ENCODE measurements at regions not wholly inside any gene's neighbourhood (a gene's known extent, or its start where the extent isn't known, plus 50 kb on each side); places are given as distances from the start of the nearest gene placed in this dataset.

- DNase-seq = no peak
Measured at GRCh38 chr1:38716229-38716628, 143.3 kb downstream of the RRAGC start.

- DNase-seq = no peak
Measured at GRCh38 chr1:38715415-38715814, 144.2 kb downstream of the RRAGC start.

GRCh38 chr1:38712046-38712445, 147.5 kb downstream of the RRAGC start:
- no peak for DNase-seq

GRCh38 chr1:38708701-38709258, 150.8 kb downstream of the RRAGC start:
- no peak for DNase-seq

GRCh38 chr1:38701088-38701487, 158.5 kb downstream of the RRAGC start:
- no peak for DNase-seq

GRCh38 chr1:38700077-38700470, 159.5 kb downstream of the RRAGC start:
- no peak for DNase-seq

- DNase-seq = no peak
Measured at GRCh38 chr1:38699330-38700076, 160.1 kb downstream of the RRAGC start.

- no peak for DNase-seq
Measured at GRCh38 chr1:38697387-38697786, 162.2 kb downstream of the RRAGC start.

- DNase-seq = no peak
Measured at GRCh38 chr1:38696371-38696770, 163.2 kb downstream of the RRAGC start.

- DNase-seq = no peak
Measured at GRCh38 chr1:38693759-38694158, 165.8 kb downstream of the RRAGC start.

GRCh38 chr1:38693031-38693430, 166.5 kb downstream of the RRAGC start:
- DNase-seq = no peak

- DNase-seq = no peak
Measured at GRCh38 chr1:38690790-38691449, 168.7 kb downstream of the RRAGC start.

GRCh38 chr1:38686927-38687255, 172.7 kb downstream of the RRAGC start:
- no peak for DNase-seq

- DNase-seq = no peak
Measured at GRCh38 chr1:38686167-38686926, 173.2 kb downstream of the RRAGC start.

GRCh38 chr1:38685388-38685787, 174.2 kb downstream of the RRAGC start:
- DNase-seq = no peak

- DNase-seq = no peak
Measured at GRCh38 chr1:38680801-38681510, 178.6 kb downstream of the RRAGC start.

- DNase-seq = no peak
Measured at GRCh38 chr1:38677756-38678155, 181.8 kb downstream of the RRAGC start.

- DNase-seq = no peak
Measured at GRCh38 chr1:38677311-38677710, 182.3 kb downstream of the RRAGC start.

- DNase-seq = no peak
Measured at GRCh38 chr1:38672692-38673091, 186.9 kb downstream of the RRAGC start.

GRCh38 chr1:38671221-38671620, 188.4 kb downstream of the RRAGC start:
- no peak for DNase-seq

GRCh38 chr1:38670544-38671122, 188.9 kb downstream of the RRAGC start:
- no peak for DNase-seq

GRCh38 chr1:38667626-38668025, 191.9 kb downstream of the RRAGC start:
- DNase-seq = no peak

GRCh38 chr1:38662126-38662525, 197.4 kb downstream of the RRAGC start:
- no peak for DNase-seq
